OCI-LY7 (cell line): ENCODE measurements at regions not wholly inside any gene's neighbourhood (a gene's known extent, or its start where the extent isn't known, plus 50 kb on each side); places are given as distances from the start of the nearest gene placed in this dataset.

Source experiments
- CTCF ChIP-seq: fragments of 200-600 bp; sonication (generic); conservative IDR thresholded peaks from 2 replicates; pipeline ENCODE4 v1.5.1; 2014; ENCODE audit warnings: mild to moderate bottlenecking, antibody characterized with exemption, low read length, moderate library complexity, mixed read lengths
- EZH2phosphoT487 ChIP-seq: fragments of 200-600 bp; sonication (generic); IDR thresholded peaks from 2 replicates; pipeline ENCODE4 v1.6.1; 2018; ENCODE audit warnings: low read depth, borderline replicate concordance, mild to moderate bottlenecking, mixed run types, antibody characterized with exemption, low read length, moderate library complexity, mixed read lengths

GRCh38 chr5:2960294-2960693 lies 208.8 kb upstream of the IRX2 start:
- no peak for TF ChIP-seq CTCF
- no peak for TF ChIP-seq EZH2phosphoT487
